GM23338 (cell line): ENCODE measurements at regions not wholly inside any gene's neighbourhood (a gene's known extent, or its start where the extent isn't known, plus 50 kb on each side); places are given as distances from the start of the nearest gene placed in this dataset.

Experiments
- EZH2 ChIP-seq: fragments of 200-600 bp; sonication (generic); IDR thresholded peaks from one replicate; pipeline ENCODE4 v1.8.0; 2017; ENCODE audit warnings: antibody characterized with exemption, mild to moderate bottlenecking, low read depth; ENCODE audit not compliant: unreplicated experiment
- EZH2phosphoT487 ChIP-seq: fragments of 200-600 bp; sonication (generic); IDR thresholded peaks from one replicate; pipeline ENCODE4 v1.8.1; 2018; ENCODE audit warnings: antibody characterized with exemption; ENCODE audit not compliant: unreplicated experiment
- JUNB ChIP-seq: IDR thresholded peaks from one replicate; pipeline ENCODE4 v1.6.1; 2016; ENCODE audit warnings: antibody characterized with exemption; ENCODE audit not compliant: unreplicated experiment
- STAT1 ChIP-seq: IDR thresholded peaks from one replicate; pipeline ENCODE4 v1.6.1; 2016; ENCODE audit warnings: antibody characterized with exemption; ENCODE audit not compliant: unreplicated experiment
- ZNF114 ChIP-seq: fragments of 250-450 bp; sonication (Bioruptor Pico); IDR thresholded peaks from 2 replicates; pipeline ENCODE4 v1.5.0; 2020; ENCODE audit warnings: mild to moderate bottlenecking, moderate library complexity
- ZNF331 ChIP-seq: fragments of 250-450 bp; sonication (Bioruptor Pico); IDR thresholded peaks from 2 replicates; pipeline ENCODE4 v1.5.0; 2020; ENCODE audit warnings: low read depth, mild to moderate bottlenecking, moderate library complexity
- TF ChIP-seq, protein P1 (sequence below): fragments of 250-450 bp; sonication (Bioruptor Pico); IDR thresholded peaks from 2 replicates; pipeline ENCODE4 v1.5.0; 2020; ENCODE audit warnings: mild to moderate bottlenecking, moderate library complexity
- TF ChIP-seq, protein P2 (sequence below): IDR thresholded peaks from 2 replicates; pipeline ENCODE4 v1.6.1; 2016; ENCODE audit warnings: antibody characterized with exemption
- TF ChIP-seq, protein P3 (sequence below), 2 experiments: fragments of 200-600 bp in 1 of 2; sonication (generic) in 1 of 2; conservative IDR thresholded peaks; 2 replicates each; pipeline versions ENCODE4 v1.5.1 to v1.6.1; 2016 to 2017; ENCODE audit warnings: antibody characterized with exemption in 2 of 2, low read depth in 2 of 2, mild to moderate bottlenecking in 2 of 2, moderate library complexity in 1 of 2

DNA sequence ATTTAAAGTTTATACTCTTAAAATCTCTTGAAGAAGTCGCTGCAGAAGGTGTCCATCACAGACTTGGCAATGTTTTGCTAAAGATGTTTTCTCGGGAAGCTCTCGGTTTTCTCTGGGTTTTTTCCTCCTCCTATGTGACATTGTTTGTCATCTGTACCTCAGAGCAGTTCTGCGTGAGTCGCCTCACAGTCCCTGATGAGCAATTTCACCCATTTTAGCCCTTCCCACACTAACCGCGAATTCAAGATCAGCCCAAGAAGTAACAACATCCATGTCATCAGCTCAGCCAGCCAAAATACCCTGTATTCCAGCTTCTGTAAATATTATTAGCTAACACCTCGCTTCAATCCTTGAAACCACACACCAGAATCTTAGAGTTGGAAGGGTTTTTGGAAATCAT, 224.3 kb upstream of the SETMAR start (continued):
- TF ChIP-seq, protein P1, sequence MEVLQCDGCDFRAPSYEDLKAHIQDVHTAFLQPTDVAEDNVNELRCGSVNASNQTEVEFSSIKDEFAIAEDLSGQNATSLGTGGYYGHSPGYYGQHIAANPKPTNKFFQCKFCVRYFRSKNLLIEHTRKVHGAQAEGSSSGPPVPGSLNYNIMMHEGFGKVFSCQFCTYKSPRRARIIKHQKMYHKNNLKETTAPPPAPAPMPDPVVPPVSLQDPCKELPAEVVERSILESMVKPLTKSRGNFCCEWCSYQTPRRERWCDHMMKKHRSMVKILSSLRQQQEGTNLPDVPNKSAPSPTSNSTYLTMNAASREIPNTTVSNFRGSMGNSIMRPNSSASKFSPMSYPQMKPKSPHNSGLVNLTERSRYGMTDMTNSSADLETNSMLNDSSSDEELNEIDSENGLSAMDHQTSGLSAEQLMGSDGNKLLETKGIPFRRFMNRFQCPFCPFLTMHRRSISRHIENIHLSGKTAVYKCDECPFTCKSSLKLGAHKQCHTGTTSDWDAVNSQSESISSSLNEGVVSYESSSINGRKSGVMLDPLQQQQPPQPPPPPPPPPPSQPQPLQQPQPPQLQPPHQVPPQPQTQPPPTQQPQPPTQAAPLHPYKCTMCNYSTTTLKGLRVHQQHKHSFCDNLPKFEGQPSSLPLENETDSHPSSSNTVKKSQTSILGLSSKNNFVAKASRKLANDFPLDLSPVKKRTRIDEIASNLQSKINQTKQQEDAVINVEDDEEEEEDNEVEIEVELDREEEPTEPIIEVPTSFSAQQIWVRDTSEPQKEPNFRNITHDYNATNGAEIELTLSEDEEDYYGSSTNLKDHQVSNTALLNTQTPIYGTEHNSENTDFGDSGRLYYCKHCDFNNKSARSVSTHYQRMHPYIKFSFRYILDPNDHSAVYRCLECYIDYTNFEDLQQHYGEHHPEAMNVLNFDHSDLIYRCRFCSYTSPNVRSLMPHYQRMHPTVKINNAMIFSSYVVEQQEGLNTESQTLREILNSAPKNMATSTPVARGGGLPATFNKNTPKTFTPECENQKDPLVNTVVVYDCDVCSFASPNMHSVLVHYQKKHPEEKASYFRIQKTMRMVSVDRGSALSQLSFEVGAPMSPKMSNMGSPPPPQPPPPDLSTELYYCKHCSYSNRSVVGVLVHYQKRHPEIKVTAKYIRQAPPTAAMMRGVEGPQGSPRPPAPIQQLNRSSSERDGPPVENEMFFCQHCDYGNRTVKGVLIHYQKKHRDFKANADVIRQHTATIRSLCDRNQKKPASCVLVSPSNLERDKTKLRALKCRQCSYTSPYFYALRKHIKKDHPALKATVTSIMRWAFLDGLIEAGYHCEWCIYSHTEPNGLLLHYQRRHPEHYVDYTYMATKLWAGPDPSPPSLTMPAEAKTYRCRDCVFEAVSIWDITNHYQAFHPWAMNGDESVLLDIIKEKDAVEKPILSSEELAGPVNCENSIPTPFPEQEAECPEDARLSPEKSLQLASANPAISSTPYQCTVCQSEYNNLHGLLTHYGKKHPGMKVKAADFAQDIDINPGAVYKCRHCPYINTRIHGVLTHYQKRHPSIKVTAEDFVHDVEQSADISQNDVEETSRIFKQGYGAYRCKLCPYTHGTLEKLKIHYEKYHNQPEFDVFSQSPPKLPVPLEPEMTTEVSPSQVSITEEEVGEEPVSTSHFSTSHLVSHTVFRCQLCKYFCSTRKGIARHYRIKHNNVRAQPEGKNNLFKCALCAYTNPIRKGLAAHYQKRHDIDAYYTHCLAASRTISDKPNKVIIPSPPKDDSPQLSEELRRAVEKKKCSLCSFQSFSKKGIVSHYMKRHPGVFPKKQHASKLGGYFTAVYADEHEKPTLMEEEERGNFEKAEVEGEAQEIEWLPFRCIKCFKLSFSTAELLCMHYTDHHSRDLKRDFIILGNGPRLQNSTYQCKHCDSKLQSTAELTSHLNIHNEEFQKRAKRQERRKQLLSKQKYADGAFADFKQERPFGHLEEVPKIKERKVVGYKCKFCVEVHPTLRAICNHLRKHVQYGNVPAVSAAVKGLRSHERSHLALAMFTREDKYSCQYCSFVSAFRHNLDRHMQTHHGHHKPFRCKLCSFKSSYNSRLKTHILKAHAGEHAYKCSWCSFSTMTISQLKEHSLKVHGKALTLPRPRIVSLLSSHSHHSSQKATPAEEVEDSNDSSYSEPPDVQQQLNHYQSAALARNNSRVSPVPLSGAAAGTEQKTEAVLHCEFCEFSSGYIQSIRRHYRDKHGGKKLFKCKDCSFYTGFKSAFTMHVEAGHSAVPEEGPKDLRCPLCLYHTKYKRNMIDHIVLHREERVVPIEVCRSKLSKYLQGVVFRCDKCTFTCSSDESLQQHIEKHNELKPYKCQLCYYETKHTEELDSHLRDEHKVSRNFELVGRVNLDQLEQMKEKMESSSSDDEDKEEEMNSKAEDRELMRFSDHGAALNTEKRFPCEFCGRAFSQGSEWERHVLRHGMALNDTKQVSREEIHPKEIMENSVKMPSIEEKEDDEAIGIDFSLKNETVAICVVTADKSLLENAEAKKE (CRISPR knock-in tag) = no peak
- TF ChIP-seq ZNF331 (CRISPR knock-in tag) = no peak
- TF ChIP-seq ZNF114 (CRISPR knock-in tag) = no peak
- TF ChIP-seq EZH2phosphoT487 = no peak
- no peak for TF ChIP-seq EZH2
- no peak for TF ChIP-seq JUNB
- TF ChIP-seq, protein P2, sequence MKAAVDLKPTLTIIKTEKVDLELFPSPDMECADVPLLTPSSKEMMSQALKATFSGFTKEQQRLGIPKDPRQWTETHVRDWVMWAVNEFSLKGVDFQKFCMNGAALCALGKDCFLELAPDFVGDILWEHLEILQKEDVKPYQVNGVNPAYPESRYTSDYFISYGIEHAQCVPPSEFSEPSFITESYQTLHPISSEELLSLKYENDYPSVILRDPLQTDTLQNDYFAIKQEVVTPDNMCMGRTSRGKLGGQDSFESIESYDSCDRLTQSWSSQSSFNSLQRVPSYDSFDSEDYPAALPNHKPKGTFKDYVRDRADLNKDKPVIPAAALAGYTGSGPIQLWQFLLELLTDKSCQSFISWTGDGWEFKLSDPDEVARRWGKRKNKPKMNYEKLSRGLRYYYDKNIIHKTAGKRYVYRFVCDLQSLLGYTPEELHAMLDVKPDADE = no peak
- TF ChIP-seq, protein P3, sequence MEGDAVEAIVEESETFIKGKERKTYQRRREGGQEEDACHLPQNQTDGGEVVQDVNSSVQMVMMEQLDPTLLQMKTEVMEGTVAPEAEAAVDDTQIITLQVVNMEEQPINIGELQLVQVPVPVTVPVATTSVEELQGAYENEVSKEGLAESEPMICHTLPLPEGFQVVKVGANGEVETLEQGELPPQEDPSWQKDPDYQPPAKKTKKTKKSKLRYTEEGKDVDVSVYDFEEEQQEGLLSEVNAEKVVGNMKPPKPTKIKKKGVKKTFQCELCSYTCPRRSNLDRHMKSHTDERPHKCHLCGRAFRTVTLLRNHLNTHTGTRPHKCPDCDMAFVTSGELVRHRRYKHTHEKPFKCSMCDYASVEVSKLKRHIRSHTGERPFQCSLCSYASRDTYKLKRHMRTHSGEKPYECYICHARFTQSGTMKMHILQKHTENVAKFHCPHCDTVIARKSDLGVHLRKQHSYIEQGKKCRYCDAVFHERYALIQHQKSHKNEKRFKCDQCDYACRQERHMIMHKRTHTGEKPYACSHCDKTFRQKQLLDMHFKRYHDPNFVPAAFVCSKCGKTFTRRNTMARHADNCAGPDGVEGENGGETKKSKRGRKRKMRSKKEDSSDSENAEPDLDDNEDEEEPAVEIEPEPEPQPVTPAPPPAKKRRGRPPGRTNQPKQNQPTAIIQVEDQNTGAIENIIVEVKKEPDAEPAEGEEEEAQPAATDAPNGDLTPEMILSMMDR (conservative IDR thresholded peaks at IDR 0.05; ENCODE audit: low read depth in 2 of 2) = no peak
- no peak for TF ChIP-seq STAT1
